ENCODE measurements at regions not wholly inside any gene's neighbourhood (a gene's known extent, or its start where the extent isn't known, plus 50 kb on each side); places are given as distances from the start of the nearest gene placed in this dataset.

GRCh38 chr11:70508231-70508480, 109.8 kb downstream of the CTTN start:
- TF ChIP-seq COPS2 (conservative IDR thresholded peaks at IDR 0.05): no peak
- TF ChIP-seq EP300 (IDR thresholded peaks at IDR 0.05; ENCODE audit: low read length): no peak
- TF ChIP-seq WHSC1 (IDR thresholded peaks at IDR 0.05; ENCODE audit: low read length): no peak
- no peak for TF ChIP-seq UBTF (IDR thresholded peaks at IDR 0.05; ENCODE audit: borderline replicate concordance in 1 of 2, low read depth in 2 of 2, low read length in 2 of 2)
- no peak for TF ChIP-seq USF2 (CRISPR knock-in tag; IDR thresholded peaks at IDR 0.05)
- no peak for TF ChIP-seq SP1 (CRISPR knock-in tag; IDR thresholded peaks at IDR 0.05)
- no peak for TF ChIP-seq ATF6 (CRISPR knock-in tag; IDR thresholded peaks at IDR 0.05)
- TF ChIP-seq ARNT (IDR thresholded peaks at IDR 0.05): no peak
- no peak for TF ChIP-seq ZNF274 (IDR thresholded peaks at IDR 0.05; ENCODE audit: borderline replicate concordance, low read depth, low read length)
- no peak for TF ChIP-seq CTCF (IDR thresholded peaks at IDR 0.05 in 2 of 3, conservative IDR thresholded peaks at IDR 0.05 in 1 of 3; ENCODE audit: insufficient read depth in 2 of 3, low read depth in 1 of 3, low read length in 3 of 3)

All from K562 (cell line).